H1 (cell line): ENCODE measurements at regions not wholly inside any gene's neighbourhood (a gene's known extent, or its start where the extent isn't known, plus 50 kb on each side); places are given as distances from the start of the nearest gene placed in this dataset.

ENCODE experiments used
- CTCF ChIA-PET: fragments of 300-600 bp; sonication (Branson Sonifier 250); formaldehyde crosslinking; loops from one replicate; lab custom pipeline; 2021; ENCODE audit not compliant: partially characterized antibody; lab: Charles Lee
- POLR2A ChIA-PET: fragments of 300-600 bp; sonication (Branson Sonifier 250); formaldehyde crosslinking; loops from one replicate; lab custom pipeline; 2021; ENCODE audit warnings: inconsistent platforms; ENCODE audit not compliant: partially characterized antibody; lab: Charles Lee
- DNase-seq, 2 experiments: peaks; one replicate each; pipeline versions ENCODE4 v3.0.0 to v3.0.0-alpha.2; 2010 to 2022; ENCODE audit warnings: low spot score in 2 of 2, low read depth in 1 of 2, mixed read lengths in 1 of 2
- FAIRE-seq: peaks from 2 replicates; lab custom pipeline; 2011; peaks lifted over from hg19 to GRCh38; lab: Jason Lieb, UNC
- H2AFZ ChIP-seq: 2 replicates; pipeline ENCODE4 v1.8.1; 2012; ENCODE audit warnings: low read length, inconsistent platforms
- H2AK5ac ChIP-seq: 2 replicates; pipeline ENCODE4 v1.6.1; 2013; ENCODE audit warnings: low read depth, low read length
- H2BK120ac ChIP-seq: replicated peaks from 2 replicates; pipeline ENCODE3; 2013; ENCODE audit warnings: low read depth, low read length, inconsistent platforms
- H2BK12ac ChIP-seq: 2 replicates; pipeline ENCODE4 v1.6.1; 2013; ENCODE audit warnings: low read depth, low read length
- H2BK15ac ChIP-seq: 2 replicates; pipeline ENCODE4 v1.6.1; 2013; ENCODE audit warnings: low read length
- H2BK20ac ChIP-seq: 2 replicates; pipeline ENCODE4 v1.6.1; 2013; ENCODE audit warnings: low read length
- H2BK5ac ChIP-seq: 2 replicates; pipeline ENCODE4 v1.6.1; 2013; ENCODE audit warnings: low read depth, low read length
- H3K14ac ChIP-seq: 2 replicates; pipeline ENCODE4 v1.6.1; 2013; ENCODE audit warnings: inconsistent platforms; ENCODE audit not compliant: insufficient read length
- H3K18ac ChIP-seq: 2 replicates; pipeline ENCODE4 v1.6.1; 2013; ENCODE audit warnings: low read length; ENCODE audit errors: extremely low read depth
- H3K23ac ChIP-seq: 2 replicates; pipeline ENCODE4 v1.6.1; 2013; ENCODE audit warnings: inconsistent platforms; ENCODE audit not compliant: insufficient read length
- H3K23me2 ChIP-seq: 2 replicates; pipeline ENCODE4 v1.6.1; 2013; ENCODE audit warnings: low read depth, low read length
- H3K27ac ChIP-seq: 2 replicates; pipeline ENCODE4 v1.6.1; 2011; ENCODE audit warnings: low read depth, low read length, inconsistent platforms
- H3K27me3 ChIP-seq, 4 experiments: replicated peaks in 1 of 4; 1 replicate in 1 of 4; 2 replicates in 3 of 4; pipeline versions ENCODE4 v1.6.1 to v1.8.1; 2011 to 2013; ENCODE audit warnings: low read length in 3 of 4, mild to moderate bottlenecking in 3 of 4, inconsistent platforms in 2 of 4, mixed read lengths in 2 of 4, moderate library complexity in 1 of 4; ENCODE audit not compliant: control insufficient read depth in 3 of 4, insufficient read depth in 3 of 4; ENCODE audit errors: extremely low read depth in 1 of 4
- H3K36me3 ChIP-seq, 4 experiments: 2 replicates each; pipeline versions ENCODE4 v1.6.1 to v1.8.1; 2011 to 2013; ENCODE audit warnings: mild to moderate bottlenecking in 4 of 4, low read length in 3 of 4, moderate library complexity in 2 of 4, control low read depth in 1 of 4, inconsistent platforms in 1 of 4; ENCODE audit not compliant: insufficient read depth in 4 of 4, control insufficient read depth in 2 of 4
- H3K4ac ChIP-seq: replicated peaks from 2 replicates; pipeline ENCODE3; 2013; ENCODE audit warnings: low read length, low read depth, mixed read lengths, inconsistent platforms; ENCODE audit not compliant: insufficient read length
- H3K4me1 ChIP-seq, 4 experiments: replicated peaks in 1 of 4; 1 replicate in 1 of 4; 2 replicates in 3 of 4; pipeline versions ENCODE4 v1.6.1 to v1.8.1; 2011 to 2013; ENCODE audit warnings: low read length in 3 of 4, inconsistent platforms in 2 of 4, mixed read lengths in 1 of 4; ENCODE audit not compliant: insufficient read depth in 4 of 4, control insufficient read depth in 3 of 4
- H3K4me2 ChIP-seq, 2 experiments: 2 replicates each; pipeline versions ENCODE4 v1.6.1 to v1.8.1; 2011 to 2013; ENCODE audit warnings: low read depth in 2 of 2, low read length in 2 of 2, control low read depth in 1 of 2, inconsistent platforms in 1 of 2, mild to moderate bottlenecking in 1 of 2; ENCODE audit not compliant: insufficient read depth in 1 of 2
- H3K4me3 ChIP-seq, 4 experiments: fragments of 200-600, 300-600 bp in 1 of 4; sonication (generic), shearing (Covaris generic), sonication (Bioruptor Twin) in 1 of 4; 2 replicates each; pipeline versions ENCODE4 v1.5.1 to v1.8.1; 2011 to 2016; ENCODE audit warnings: low read length in 4 of 4, low read depth in 3 of 4, control low read depth in 2 of 4, inconsistent platforms in 2 of 4, mild to moderate bottlenecking in 2 of 4, mixed read lengths in 1 of 4, moderate library complexity in 1 of 4; ENCODE audit not compliant: insufficient read depth in 2 of 4; ENCODE audit errors: extremely low read depth in 1 of 4
- H3K56ac ChIP-seq: replicated peaks from 2 replicates; pipeline ENCODE3; 2013; ENCODE audit warnings: low read depth, mild to moderate bottlenecking, mixed read lengths, low read length, inconsistent platforms; ENCODE audit not compliant: insufficient read length
- H3K79me1 ChIP-seq: 2 replicates; pipeline ENCODE4 v1.6.1; 2013; ENCODE audit warnings: low read depth, low read length, control low read depth
- H3K79me2 ChIP-seq, 2 experiments: 2 replicates each; pipeline versions ENCODE4 v1.6.1 to v1.8.1; 2012 to 2013; ENCODE audit warnings: low read length in 2 of 2, mild to moderate bottlenecking in 2 of 2, inconsistent platforms in 1 of 2; ENCODE audit not compliant: insufficient read depth in 2 of 2, control insufficient read depth in 1 of 2
- H3K9ac ChIP-seq, 4 experiments: replicated peaks in 1 of 4; 1 replicate in 1 of 4; 2 replicates in 3 of 4; pipeline versions ENCODE4 v1.6.1 to v1.8.1; 2011 to 2013; ENCODE audit warnings: low read depth in 3 of 4, low read length in 3 of 4, control low read depth in 2 of 4, mild to moderate bottlenecking in 2 of 4, moderate library complexity in 2 of 4, inconsistent platforms in 1 of 4; ENCODE audit errors: extremely low read depth in 1 of 4
- H3K9me3 ChIP-seq, 2 experiments: 2 replicates each; pipeline versions ENCODE4 v1.6.1 to v1.8.1; 2012 to 2013; ENCODE audit warnings: mild to moderate bottlenecking in 2 of 2, moderate library complexity in 2 of 2, control low read depth in 1 of 2, inconsistent platforms in 1 of 2, low read depth in 1 of 2, low read length in 1 of 2, mixed read lengths in 1 of 2; ENCODE audit not compliant: insufficient read depth in 2 of 2
- H4K20me1 ChIP-seq, 2 experiments: replicated peaks in 1 of 2; 2 replicates each; pipeline versions ENCODE3 to v1.8.1; 2011 to 2013; ENCODE audit warnings: inconsistent platforms in 2 of 2, low read length in 2 of 2, mild to moderate bottlenecking in 1 of 2; ENCODE audit not compliant: insufficient read depth in 2 of 2, control insufficient read depth in 1 of 2
- H4K5ac ChIP-seq: 2 replicates; pipeline ENCODE4 v1.6.1; 2013; ENCODE audit warnings: low read length, low read depth, mixed read lengths, inconsistent platforms; ENCODE audit not compliant: insufficient read length
- H4K8ac ChIP-seq: 2 replicates; pipeline ENCODE4 v1.8.0; 2013; ENCODE audit warnings: mild to moderate bottlenecking, moderate library complexity, low read length, inconsistent platforms; ENCODE audit not compliant: insufficient read depth; ENCODE audit errors: extremely low read depth
- H4K91ac ChIP-seq: replicated peaks from 2 replicates; pipeline ENCODE3; 2013; ENCODE audit warnings: low read length, mixed read lengths, inconsistent platforms; ENCODE audit not compliant: insufficient read length
- CBX8 ChIP-seq: fragments of 300-800, 300-1000 bp; sonication (generic); IDR thresholded peaks from 2 replicates; pipeline ENCODE4 v1.7.1; 2016; ENCODE audit warnings: low read depth, low read length, borderline replicate concordance
- CHD1 ChIP-seq: IDR thresholded peaks from 2 replicates; pipeline ENCODE4 v1.6.1; 2012; ENCODE audit warnings: low read depth, low read length, improper control_type of control experiment
- E2F6 ChIP-seq: IDR thresholded peaks from 2 replicates; pipeline ENCODE4 v1.6.1; 2012; ENCODE audit warnings: inconsistent platforms
- EZH2 ChIP-seq: fragments of 200-600 bp; sonication (generic); IDR thresholded peaks from 2 replicates; pipeline ENCODE4 v1.7.1; 2012; ENCODE audit warnings: low read depth, mild to moderate bottlenecking, moderate library complexity, low read length, inconsistent platforms; ENCODE audit not compliant: severe bottlenecking
- GABPA ChIP-seq: IDR thresholded peaks from 2 replicates; pipeline ENCODE4 v1.6.1; 2011; ENCODE audit warnings: mild to moderate bottlenecking, low read length, moderate library complexity, borderline replicate concordance; ENCODE audit not compliant: insufficient read depth
- JUN ChIP-seq: IDR thresholded peaks from 2 replicates; pipeline ENCODE4 v1.6.1; 2011; ENCODE audit warnings: low read depth, mild to moderate bottlenecking, improper control_type of control experiment, low read length
- KDM1A ChIP-seq: fragments of 200-600, 300-600 bp; sonication (generic); IDR thresholded peaks from 2 replicates; pipeline ENCODE4 v1.7.1; 2016; ENCODE audit warnings: mild to moderate bottlenecking, low read length, borderline replicate concordance
- PHF8 ChIP-seq: fragments of 200-600 bp; sonication (generic); conservative IDR thresholded peaks from 2 replicates; pipeline ENCODE4 v1.7.1; 2012; ENCODE audit warnings: low read depth, mild to moderate bottlenecking, inconsistent platforms, low read length, moderate library complexity
- POLR2A ChIP-seq, 2 experiments: IDR thresholded peaks; 1 replicate in 1 of 2; 2 replicates in 1 of 2; pipeline ENCODE4 v1.6.1; 2011; ENCODE audit warnings: low read depth in 2 of 2, low read length in 2 of 2, mild to moderate bottlenecking in 2 of 2; ENCODE audit errors: control extremely low read depth in 1 of 2
- POLR2AphosphoS5 ChIP-seq: IDR thresholded peaks from 2 replicates; pipeline ENCODE4 v1.6.1; 2011; ENCODE audit warnings: low read depth, low read length
- RXRA ChIP-seq: IDR thresholded peaks from 2 replicates; pipeline ENCODE4 v1.6.1; 2011; ENCODE audit warnings: low read depth, mild to moderate bottlenecking, low read length, moderate library complexity; ENCODE audit not compliant: insufficient read depth
- SAP30 ChIP-seq: fragments of 300-600 bp; sonication (generic); IDR thresholded peaks from 2 replicates; pipeline ENCODE4 v1.7.1; 2012; ENCODE audit warnings: low read length, moderate library complexity, mild to moderate bottlenecking, inconsistent platforms; ENCODE audit not compliant: insufficient read depth, insufficient replicate concordance
- SP1 ChIP-seq: IDR thresholded peaks from 2 replicates; pipeline ENCODE4 v1.6.1; 2011; ENCODE audit warnings: low read depth, low read length
- SP4 ChIP-seq: IDR thresholded peaks from 2 replicates; pipeline ENCODE4 v1.6.1; 2012; ENCODE audit warnings: low read length, inconsistent platforms
- ZNF274 ChIP-seq: IDR thresholded peaks from 2 replicates; pipeline ENCODE4 v1.7.0; 2012; ENCODE audit warnings: low read length, borderline replicate concordance; ENCODE audit errors: extremely low read depth
- WGBS, 2 experiments: shearing (Covaris generic) in 1 of 2; methylation state at CpG; one replicate each; pipeline versions ENCODE4 v1.1.6 to v1.1.7; 2013 to 2015; ENCODE audit warnings: low lambda C conversion rate in 2 of 2, mixed read lengths in 2 of 2, inconsistent platforms in 1 of 2, low coverage in 1 of 2, missing lambda C conversion rate in 1 of 2; ENCODE audit not compliant: insufficient replicate concordance in 2 of 2, insufficient coverage in 1 of 2, insufficient read length in 1 of 2; ENCODE audit errors: extremely low coverage in 1 of 2, missing lambda C conversion rate in 1 of 2; 5-methylcytosine and 5-hydroxymethylcytosine counted together

- Histone ChIP-seq H3K18ac (no peak overlapping the region), H2BK12ac (no peak overlapping the region), H3K23ac (no peak overlapping the region), H2AFZ (no peak overlapping the region), H3K27me3 (no peaks in the 10 kb centered on the region), H3K79me2 (no peaks in the 10 kb centered on the region), H3K9me3 (no peaks in the 10 kb centered on the region), H2AK5ac (no peak overlapping the region), H3K27ac (no peak overlapping the region), H3K56ac (no peak overlapping the region), H2BK15ac (no peak overlapping the region), H4K91ac (no peak overlapping the region), H3K23me2 (no peaks in the 10 kb centered on the region), H3K4me2 (no peak overlapping the region), H2BK20ac (no peak overlapping the region), H3K79me1 (no peaks in the 10 kb centered on the region), H3K4me1 (no peaks in the 10 kb centered on the region), H3K36me3 (no peaks in the 10 kb centered on the region), H4K5ac (no peak overlapping the region), H4K8ac (no peak overlapping the region), H3K4me3 (no peak overlapping the region), H3K9ac (no peak overlapping the region), H3K4ac (no peak overlapping the region), H4K20me1 (no peaks in the 10 kb centered on the region), H2BK5ac (no peak overlapping the region), H2BK120ac (no peak overlapping the region), H3K14ac (no peak overlapping the region)
- DNase-seq: no peak
- FAIRE-seq: no peak
- CTCF ChIA-PET: no interaction called here
- 91% methylated on average over 2 of the region's 2 CpGs; no CpG with 5 or more reads in 1 of the 2 experiments for WGBS, 2 experiments
- POLR2A ChIA-PET: no interaction called here
- no peak for TF ChIP-seq CBX8
- TF ChIP-seq JUN: no peak
- no peak for TF ChIP-seq ZNF274
- TF ChIP-seq SP4: no peak
- TF ChIP-seq CHD1: no peak
- TF ChIP-seq PHF8: no peak
- TF ChIP-seq SP1: no peak
- no peak for TF ChIP-seq GABPA
- no peak for TF ChIP-seq RXRA
- TF ChIP-seq POLR2AphosphoS5: no peak
- no peak for TF ChIP-seq EZH2
- no peak for TF ChIP-seq POLR2A (IDR thresholded peaks at IDR 0.05; ENCODE audit: control extremely low read depth in 1 of 2, low read depth in 2 of 2, low read length in 2 of 2)
- no peak for TF ChIP-seq E2F6
- TF ChIP-seq KDM1A: no peak
- TF ChIP-seq SAP30: no peak
Measured at GRCh38 chrX:22616867-22617266, 344.2 kb downstream of the CBLL2 start.
